ENCODE measurements at regions not wholly inside any gene's neighbourhood (a gene's known extent, or its start where the extent isn't known, plus 50 kb on each side); places are given as distances from the start of the nearest gene placed in this dataset.
"Not testable (repeated sequence)": the region's sequence is repeated elsewhere in the genome, so short reads cannot be mapped to it uniquely, and the experiment has no call there.

DNA sequence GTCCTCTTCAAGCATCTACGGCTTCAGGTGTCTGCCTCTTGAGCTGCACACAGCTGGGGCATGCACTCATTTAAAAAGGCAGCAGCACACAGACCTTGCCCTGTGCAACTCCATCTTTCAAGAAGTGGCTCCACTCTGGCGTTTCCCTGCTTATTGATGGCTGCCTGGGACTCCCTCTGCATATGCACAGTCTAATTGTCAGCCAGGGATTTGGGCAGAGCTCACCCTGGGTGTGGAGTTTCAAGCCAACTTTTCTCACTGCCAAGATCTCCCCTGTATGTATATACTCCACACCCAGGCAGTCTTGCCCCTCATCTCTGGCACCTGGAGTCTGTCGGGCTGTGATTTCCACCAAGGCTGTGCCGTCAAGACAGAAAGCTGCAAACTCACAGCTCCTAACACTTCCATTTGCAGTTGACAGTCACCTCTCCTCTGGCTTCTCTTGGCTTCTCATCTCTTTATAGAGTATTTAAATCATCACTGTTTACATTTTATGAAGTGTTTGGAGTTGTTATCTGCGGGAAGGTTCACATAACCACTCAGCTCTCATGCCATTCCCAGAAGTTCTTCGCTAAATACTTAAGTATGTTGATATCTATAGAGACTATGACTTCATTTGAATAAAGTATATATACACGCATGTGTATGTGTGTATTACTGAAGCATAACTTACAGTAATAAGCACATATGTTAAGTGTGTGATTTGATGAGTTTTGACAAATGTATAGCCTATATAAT is 130.5 kb upstream of the ZNF469 start:
- not testable (repeated sequence) for FAIRE-seq

DNA sequence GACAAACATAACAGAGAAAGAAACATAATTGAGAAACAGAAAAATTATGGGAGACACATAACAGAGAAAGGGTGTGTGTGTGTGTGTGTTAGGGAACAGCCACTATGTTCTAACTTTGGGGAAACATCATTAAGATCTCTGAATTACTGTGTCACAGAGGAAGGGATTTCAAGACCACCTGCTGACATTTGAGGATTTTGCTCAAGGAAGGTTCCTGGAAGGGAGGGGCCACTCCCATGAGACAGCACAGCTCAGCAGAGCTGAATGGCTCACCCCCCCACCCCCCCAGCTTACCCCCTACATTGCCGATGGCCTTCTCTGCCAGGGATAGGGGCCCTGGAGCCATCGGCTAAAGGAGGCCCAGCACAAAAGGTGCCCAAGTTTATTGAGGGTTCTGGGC is 124.6 kb upstream of the ZNF469 start:
- not testable (repeated sequence) for FAIRE-seq

DNA sequence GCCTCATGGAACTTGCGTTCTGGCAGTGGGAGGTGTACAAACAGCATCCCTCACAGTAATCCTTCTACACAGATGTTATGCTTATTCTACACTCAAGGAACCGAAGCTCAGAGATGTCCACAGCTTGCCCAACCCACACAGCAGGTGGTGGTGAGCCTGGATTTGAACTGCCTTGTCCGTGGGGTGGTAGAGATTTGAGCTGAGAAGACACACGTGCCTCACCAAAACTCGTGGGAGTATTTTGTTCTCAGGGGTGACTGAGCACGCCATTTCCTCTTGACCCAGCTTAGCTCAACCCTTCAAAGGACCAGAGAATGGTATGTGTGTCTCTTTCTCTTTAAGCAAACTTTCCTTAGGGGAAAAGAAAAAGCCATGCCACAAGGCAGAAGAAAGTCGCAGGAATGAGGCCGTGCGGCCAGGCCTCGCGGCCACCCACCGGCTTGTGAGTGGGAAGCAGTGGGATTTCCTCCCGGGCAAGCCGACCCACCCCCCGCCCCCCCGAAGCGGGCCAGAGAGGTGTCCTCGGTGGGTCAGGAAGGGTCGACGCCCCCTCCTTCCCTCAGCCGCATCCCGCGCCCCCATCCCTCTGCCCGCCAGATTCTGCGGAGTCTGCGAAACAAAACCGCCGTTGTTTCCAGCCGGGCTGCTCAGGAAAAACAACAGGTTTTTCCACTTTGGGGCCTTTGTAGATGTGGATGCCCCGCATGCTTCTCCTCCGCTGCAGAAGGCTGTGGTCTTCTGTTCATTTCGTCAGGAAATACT is 123.8 kb upstream of the ZNF469 start:
- not testable (repeated sequence) for FAIRE-seq

DNA sequence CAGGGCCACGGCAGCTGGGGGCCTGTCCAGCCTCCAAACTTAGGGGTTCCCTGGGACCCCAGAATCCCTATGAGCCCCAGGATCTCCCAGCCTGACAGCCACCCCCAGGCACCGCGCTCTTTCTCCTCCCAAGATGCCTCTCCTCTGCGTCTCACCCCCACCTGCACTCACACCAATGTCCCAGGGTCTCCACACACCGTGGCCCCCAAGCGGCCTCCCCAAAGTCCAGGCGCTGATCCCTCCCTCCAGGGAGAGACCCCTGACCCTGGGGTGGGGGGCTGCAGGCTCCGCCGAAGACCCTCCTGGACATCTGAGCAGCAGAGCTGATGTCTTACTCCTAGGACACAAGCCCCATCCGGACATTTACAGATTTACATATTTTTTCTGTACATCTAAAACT is 123.2 kb upstream of the ZNF469 start:
- FAIRE-seq: not testable (repeated sequence)

DNA sequence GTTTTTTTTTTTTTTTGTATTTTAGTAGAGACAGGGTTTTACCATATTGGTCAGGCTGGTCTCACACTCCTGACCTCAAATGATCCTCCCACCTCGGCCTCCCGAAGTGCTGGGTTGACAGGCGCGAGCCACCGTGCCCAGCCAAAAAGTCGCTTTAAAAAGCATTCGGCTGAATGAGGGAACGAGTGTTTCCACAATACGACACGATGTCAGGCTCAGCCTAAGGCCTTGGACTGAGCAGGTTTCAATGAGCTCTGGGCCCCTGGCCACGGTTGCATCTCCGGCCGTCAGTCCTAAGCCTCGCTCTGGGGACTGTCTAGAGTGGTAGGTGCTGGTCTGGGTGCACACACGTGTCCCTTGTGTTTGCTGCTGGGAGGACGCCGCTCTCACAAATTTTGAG is 122.6 kb upstream of the ZNF469 start:
- FAIRE-seq: not testable (repeated sequence)

DNA sequence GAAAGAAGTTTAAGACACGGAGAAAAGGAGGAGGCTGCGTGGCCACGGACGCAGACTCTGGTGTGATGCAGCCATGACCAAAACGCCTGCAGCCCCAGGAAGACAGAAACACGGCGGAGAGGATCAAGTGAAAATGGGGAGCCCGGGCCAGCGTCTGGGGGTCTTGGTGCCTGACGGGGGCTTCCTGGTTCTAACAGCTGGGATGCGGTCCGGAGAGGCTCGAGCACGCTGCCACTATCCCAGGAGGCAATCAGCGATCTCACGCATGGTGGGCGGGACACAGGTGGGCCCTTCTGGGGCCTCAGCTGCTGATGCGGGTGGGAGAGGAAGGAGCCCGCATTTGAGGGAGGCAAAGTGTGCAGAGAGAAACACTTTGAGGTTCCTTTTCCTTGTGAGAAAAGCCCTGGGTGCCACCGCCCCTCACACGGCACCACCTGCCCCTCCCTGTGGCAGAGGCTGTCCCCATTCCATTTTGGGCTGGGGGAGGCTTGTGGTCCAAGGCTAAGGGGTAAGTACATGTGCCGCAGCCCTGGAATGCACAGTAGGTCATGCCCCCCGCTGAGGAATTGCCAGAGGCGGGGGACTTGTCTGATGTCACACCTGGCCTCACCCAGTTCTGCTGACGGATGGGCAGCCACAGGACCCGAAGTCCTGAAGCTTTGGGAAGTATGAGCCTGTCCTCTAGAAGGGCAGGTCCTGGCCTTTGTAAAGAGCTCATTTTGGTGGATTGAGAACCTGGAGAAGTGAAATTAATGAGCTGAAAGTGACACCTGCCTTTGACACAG is 121.7 kb upstream of the ZNF469 start:
- FAIRE-seq: not testable (repeated sequence)

DNA sequence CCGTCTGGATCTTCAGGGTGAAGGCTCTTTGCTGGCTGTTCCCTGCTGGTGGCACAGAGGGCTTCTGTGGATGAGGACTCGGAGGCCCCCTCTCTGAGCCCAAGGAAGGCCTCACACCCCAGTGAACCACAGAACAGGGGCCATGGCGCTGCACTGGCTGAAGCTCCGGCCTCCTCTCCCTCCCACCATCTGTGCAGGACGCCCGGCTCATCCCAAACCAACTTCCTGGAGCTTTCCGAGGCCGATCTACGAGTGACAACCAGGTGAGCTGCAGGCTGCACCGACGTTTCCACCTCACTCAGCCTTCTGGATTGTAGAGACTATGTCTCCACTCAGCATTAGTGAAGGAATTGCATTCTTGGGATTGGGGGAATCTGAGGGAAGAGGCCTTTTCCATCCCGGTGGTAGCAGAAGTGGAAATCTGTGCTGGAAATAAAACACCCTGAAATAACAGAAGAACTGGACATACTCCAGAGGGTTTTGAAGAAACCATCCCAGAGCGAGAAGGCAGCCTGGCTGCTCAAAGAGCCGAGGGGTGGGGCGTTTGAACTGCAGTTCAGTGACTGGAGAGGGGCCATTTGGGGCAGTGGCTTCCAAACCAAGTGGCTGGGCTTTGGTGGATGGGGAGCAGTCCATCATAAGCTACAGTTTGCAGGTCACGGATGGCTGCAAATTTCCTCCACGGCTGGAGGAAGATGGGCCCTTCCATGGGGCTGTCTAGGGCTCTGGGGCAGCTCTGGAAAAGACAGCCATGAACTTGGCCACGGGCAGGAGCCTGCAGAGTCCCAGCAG is 120.7 kb upstream of the ZNF469 start:
- FAIRE-seq: not testable (repeated sequence)

DNA sequence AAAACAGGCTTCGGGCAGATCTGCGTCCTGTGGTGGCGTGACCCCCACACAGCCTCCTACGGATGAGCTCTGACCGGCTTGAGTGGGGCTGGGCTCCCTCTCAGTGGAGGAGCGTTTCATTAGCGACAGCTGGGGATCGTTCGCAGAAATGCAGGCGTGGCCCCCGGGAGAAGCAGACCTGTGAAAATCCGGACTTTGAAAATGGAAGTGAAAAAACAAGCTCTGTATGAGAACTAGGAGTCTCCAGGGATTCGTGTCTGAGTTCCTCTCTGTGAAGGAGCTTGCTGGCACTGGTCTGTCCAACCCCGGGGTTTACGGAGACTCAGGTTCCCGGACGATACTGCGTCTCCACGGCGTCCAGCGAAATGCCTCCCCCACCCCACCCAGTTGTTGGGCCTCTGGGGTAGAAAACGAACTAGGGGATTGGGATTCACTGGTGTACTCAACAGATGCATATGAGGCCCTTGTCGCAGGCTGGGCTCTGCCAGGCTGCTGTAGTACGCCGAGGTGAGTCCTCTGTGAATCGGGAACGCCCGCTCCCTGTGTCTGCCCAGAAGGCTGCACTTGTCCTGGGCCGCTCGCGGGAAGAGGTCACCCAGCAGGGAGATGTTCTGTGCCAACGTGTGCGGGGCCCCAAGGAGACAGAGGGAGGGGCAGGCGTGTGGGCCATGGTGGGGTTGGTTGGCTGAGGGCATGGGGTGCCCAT is 119.7 kb upstream of the ZNF469 start:
- not testable (repeated sequence) for FAIRE-seq

DNA sequence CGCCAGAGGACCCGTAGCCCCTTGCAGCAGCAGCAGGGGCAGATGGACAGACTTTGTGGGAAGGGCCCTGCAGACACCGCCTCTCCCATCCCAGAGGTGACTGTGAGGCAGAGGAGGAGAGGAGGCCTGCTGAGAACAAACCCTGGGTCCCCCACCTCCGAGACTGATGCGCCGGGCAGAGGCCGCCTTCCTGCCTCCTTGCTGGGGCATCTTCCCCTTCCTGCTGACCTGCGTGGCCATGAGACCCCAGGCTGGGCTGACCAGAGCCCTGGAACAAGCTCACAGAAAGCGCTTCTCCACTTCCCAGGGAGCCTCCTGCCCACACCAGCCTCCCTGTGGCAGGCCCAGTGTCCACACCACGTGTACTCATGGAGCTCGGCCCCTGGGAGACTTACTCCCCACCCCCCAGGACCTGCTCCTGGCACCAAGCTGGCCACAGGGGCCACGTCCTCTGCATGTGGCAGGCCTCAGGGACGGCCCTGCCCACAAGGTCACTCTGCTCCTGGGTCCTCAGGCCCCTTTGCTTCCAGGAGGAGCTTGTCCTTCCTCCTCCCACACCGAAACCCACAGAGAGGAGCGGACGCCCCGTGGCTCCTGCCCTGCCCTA is 119.0 kb upstream of the ZNF469 start:
- not testable (repeated sequence) for FAIRE-seq

DNA sequence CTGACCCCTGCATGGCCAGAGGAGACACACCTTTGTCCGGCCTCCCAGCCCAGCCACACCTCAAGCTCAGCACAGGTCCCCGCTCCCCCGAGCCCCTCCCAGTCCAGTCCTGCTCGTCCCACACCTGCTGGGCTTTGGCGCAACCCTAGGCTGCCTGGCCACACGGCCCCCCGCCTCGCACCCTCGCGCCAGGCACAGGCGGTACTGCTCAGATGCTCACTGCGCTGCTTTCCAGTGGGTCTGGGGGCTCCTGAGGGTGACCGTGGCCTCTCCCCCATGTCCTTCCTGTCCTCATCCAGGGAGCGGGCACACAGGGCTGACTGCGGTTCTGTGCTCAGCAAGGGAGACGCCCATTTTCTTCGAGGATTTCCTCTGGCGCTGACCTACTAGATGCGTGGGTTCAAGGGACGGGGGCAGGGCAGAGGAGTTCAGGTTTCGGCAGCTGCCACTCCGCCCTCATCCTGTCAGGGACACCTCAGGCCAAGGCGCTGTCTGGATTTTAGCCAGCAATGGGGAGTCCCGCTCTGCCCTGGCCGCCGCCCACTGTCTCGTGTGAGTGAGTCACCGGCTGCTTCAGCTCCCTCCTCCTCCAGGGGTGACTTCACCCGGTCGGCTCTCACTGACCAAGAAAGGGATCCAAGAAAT is 118.0 kb upstream of the ZNF469 start:
- FAIRE-seq: no peak

DNA sequence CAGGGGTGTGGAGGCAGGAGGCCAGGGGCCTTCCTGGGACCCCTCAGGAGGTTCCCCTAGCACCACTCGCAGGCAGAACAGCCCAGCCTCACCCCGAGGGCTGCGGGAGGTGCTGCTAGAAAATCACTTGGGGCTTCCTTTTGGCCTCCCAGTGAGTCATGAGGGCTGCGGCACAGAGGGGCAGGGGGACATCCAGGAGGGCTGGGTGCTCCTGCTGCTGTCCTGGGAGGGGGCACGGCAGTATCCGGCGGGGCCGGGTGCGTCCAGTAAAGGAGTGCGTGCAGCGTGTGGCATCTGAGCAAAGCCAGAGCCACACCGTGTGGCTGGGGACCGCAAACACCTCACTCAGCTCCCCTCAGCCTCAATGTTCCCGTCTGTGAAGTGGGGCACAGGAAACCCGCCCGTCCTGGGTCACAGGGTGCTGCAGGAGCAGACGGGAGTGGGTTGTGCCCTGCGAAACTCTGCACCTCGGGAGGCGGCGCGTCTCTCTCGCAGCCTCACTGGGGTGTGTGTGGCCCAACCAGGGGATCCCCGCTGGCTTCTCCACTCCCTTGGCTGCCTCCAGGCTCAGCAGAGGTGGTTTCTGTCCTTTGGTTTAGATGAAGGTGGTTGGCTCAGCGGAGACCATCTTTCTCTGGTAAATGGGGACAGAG is 117.3 kb upstream of the ZNF469 start:
- not testable (repeated sequence) for FAIRE-seq

DNA sequence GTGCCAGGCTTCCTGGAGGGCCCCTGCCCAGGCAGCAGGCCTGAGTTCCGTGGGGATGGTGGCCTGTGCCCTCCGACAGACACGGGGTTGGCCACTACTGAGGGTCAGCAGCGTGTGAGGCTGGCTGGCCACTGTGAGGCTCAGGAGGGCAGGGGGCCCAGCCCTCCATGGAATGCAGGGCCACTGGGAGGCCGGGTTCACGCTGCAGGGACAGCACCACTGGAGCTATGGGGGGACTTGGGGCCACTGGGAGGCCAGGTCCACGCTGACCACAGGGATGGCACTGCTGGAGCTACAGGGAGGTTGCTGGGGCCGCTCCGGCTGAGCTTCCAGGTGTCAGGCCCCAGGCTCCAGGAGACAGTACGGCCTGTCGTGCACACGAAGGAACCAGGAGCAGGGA is 116.7 kb upstream of the ZNF469 start:
- not testable (repeated sequence) for FAIRE-seq

DNA sequence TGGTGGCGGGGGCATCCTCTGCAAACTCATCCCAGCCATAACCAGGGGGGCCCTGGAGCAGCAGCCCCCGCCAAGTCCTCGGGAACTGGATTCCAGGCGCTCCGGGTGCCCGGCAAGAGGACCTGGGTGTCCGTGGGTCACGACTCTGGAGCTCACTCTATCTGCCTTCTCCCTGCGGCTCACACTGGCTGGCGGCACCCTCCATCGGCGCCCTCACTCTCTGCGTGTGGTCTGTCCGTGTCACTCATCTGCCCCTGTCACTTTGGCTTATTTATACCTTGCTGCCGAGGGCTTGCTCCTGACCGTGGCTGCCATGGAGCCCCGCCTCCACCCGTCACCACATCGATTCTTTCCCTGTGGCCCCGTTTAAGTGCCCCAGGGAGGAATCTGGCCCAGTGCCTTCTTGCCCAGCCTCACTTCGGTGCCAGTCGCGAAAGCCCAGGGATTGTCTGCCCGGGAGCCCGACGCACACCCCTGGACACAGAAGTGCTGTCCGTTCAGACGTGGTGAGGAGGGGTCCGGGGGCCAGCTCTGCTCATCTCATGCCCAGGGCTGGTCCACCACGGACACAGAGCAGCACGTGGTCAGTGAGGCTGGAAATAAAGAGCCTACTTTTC is 115.7 kb upstream of the ZNF469 start:
- FAIRE-seq: not testable (repeated sequence)

DNA sequence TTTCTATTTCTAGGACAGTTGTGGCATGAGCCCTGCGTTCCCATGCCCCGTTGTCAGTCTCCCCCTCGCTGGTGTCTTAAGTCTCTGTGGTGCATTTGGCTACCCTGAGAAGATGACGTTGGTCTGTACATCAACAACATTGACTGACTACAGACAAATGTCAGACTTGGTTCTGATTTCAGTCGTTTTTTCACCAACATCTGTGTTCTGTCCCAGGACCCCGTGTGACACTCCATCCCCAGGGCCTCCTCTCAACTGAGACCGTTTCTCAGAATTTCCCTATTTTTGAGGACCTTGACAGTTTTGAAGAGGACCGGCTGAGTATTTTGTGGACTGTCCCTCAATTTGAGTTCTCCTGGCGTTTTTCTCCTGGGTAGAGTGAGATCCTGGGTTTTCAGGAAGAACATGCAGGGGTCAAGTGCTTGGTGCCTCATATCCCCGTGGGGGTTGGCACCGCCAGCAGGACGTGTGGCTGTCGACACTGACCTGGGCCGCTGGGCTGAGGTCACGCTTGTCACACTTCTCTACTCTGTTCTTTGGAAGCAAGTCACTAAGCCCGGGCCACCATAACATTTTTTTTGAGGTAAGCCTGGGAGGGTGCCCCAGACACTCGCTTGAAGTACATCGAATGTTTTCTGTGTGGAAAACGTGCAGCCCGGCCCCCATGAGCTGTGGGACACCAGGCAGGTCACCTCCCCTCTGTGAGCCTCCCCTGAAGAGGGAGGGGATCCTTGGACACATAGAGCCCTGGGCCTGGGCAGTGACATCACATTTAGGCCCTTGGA is 114.4 kb upstream of the ZNF469 start:
- not testable (repeated sequence) for FAIRE-seq

DNA sequence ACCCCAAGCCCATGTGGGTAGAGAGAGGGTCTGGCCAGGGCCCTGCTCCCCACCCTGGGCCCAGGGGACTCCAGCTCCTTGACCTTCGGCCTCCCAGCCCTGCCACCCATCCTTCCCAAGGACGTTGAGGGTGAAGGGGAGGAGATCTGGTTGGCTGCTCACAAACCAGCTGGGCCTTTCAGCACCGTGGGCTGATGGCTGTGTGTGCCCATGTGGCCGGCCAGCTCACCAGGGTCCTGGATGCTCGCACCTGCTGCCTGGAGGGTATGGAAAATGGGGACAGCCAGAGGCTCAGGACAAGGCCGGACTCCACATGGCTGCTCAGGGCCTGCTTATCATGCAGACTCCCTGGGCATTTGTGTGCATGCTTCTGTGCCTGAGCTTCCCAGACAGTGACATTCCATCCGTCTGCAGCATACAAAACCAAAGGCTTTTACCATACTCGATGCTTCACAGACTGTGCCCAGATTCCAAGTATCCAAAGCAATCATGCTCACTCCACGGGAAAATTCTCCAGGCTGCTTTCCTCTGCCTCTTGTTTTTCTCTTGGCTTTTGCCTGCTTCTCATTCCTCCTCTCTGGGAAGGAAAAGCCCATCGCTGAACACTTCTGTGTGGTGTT is 112.5 kb upstream of the ZNF469 start:
- not testable (repeated sequence) for FAIRE-seq

DNA sequence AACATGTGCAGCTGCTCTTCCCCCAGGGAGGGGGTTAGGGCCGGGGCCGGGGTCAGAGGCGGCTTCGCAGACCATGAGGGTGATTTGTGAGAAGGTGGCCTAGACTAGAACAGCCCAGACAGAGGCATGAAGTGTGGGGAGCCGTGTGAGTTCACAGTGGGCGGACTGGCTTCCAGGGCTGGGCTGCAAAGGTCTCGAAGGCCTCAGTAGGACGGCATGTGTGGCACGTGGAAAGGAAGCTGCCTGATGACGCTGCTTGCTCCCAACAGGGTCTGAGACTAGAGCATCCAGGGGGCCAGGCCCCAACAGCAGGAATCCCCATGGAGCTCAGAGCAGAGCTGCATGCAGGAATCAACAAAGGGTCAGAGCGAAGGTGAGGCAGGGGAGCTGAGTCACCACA is 111.5 kb upstream of the ZNF469 start:
- FAIRE-seq: not testable (repeated sequence)

DNA sequence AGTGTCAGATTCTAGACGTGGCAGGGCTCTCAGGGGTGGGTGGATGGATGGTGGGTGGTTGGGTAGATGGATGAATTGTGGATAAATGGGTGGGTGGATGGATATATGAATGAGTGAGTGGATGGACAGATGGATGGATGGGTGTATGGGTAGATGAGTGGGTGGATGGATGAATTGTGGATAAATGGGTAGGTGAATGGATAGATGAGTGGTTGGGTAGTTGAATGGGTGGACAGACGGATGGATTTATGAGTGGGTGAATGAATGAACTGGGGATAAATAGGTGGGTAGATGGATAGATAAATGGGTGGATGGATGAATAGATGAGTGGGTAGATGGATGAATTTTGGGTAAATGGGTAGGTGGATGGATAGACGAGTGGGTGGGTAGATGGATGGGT is 111.0 kb upstream of the ZNF469 start:
- FAIRE-seq: not testable (repeated sequence)

DNA sequence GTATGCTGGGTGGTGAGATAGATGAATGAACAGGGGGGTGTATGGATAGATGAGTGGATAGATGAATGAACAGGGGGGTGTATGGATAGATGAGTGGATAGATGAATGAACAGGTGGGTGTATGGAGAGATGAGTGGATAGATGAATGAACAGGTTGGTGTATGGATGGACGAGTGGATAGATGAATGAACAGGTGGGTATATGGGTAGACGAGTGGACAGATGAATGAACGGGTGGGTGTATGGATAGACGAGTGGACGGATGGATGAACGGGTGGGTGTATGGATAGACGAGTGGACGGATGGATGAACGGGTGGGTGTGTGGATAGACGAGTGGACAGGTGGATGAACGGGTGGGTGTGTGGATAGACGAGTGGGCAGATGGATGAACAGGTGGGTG is 110.3 kb upstream of the ZNF469 start:
- FAIRE-seq: not testable (repeated sequence)
